ENCODE measurements at regions not wholly inside any gene's neighbourhood (a gene's known extent, or its start where the extent isn't known, plus 50 kb on each side); places are given as distances from the start of the nearest gene placed in this dataset.

DNA sequence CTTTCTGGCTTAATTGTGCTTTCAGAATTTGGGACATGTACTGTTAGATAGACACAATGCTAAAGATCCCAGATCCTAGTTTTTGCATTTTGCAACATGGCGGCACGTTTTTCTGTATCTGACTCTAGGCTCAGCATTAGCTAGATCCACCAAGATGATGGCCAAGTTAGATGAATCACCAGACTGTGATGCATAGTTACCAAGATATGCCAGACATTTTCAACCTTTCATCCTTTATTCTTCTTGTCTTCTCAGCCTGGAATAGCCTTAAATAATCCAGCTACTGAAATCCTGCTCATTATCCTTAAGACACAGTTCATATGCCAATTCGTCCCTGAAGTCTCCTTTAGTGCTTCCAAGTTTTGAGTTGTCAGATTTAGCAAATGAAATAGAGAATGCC, 144.9 kb upstream of the CRY1 start:
- TF ChIP-seq, protein P1, sequence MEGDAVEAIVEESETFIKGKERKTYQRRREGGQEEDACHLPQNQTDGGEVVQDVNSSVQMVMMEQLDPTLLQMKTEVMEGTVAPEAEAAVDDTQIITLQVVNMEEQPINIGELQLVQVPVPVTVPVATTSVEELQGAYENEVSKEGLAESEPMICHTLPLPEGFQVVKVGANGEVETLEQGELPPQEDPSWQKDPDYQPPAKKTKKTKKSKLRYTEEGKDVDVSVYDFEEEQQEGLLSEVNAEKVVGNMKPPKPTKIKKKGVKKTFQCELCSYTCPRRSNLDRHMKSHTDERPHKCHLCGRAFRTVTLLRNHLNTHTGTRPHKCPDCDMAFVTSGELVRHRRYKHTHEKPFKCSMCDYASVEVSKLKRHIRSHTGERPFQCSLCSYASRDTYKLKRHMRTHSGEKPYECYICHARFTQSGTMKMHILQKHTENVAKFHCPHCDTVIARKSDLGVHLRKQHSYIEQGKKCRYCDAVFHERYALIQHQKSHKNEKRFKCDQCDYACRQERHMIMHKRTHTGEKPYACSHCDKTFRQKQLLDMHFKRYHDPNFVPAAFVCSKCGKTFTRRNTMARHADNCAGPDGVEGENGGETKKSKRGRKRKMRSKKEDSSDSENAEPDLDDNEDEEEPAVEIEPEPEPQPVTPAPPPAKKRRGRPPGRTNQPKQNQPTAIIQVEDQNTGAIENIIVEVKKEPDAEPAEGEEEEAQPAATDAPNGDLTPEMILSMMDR (conservative IDR thresholded peaks at IDR 0.05; ENCODE audit: low read depth in 2 of 2) = no peak
- TF ChIP-seq EZH2 (IDR thresholded peaks at IDR 0.05; ENCODE audit: low read depth, unreplicated experiment) = no peak
- TF ChIP-seq EZH2phosphoT487 (IDR thresholded peaks at IDR 0.05; ENCODE audit: unreplicated experiment) = no peak
- TF ChIP-seq CREB1 (CRISPR knock-in tag; IDR thresholded peaks at IDR 0.05; ENCODE audit: low read depth) = no peak

Measured in GM23338 (cell line).